ENCODE measurements at regions not wholly inside any gene's neighbourhood (a gene's known extent, or its start where the extent isn't known, plus 50 kb on each side); places are given as distances from the start of the nearest gene placed in this dataset.

- no peak for DNase-seq
- Mint-ChIP-seq H3K4me1 (ENCODE audit: low read depth) (no peaks in the 10 kb centered on the region; the same call in 1 of the 2 replicates), H3K4me3 (no peak overlapping the region), H3K27ac (no peak overlapping the region), H3K9me3 (no peaks in the 10 kb centered on the region), H3K27me3 (ENCODE audit: insufficient read depth) (no peaks in the 10 kb centered on the region; the same call in none of the 2 replicates), H3K36me3 (ENCODE audit: low read depth) (no peaks in the 10 kb centered on the region)
- no peak for TF ChIP-seq CTCF (IDR thresholded peaks at IDR 0.05)
These were observed 176.2 kb upstream of the ST6GAL2 start for GRCh38 chr2:107062173-107062572.

GRCh38 chr2:107062599-107063220, 176.7 kb upstream of the ST6GAL2 start:
- no peaks in the 10 kb centered on the region for H3K9me3 Mint-ChIP-seq
- H3K4me1 Mint-ChIP-seq (ENCODE audit: low read depth): no peaks in the 10 kb centered on the region; the same call in 1 of the 2 replicates
- no peak for TF ChIP-seq CTCF (IDR thresholded peaks at IDR 0.05)
- H3K27ac Mint-ChIP-seq: no peak overlapping the region
- H3K4me3 Mint-ChIP-seq: no peak overlapping the region
- no peak for DNase-seq
- H3K36me3 Mint-ChIP-seq (ENCODE audit: low read depth): no peaks in the 10 kb centered on the region
- H3K27me3 Mint-ChIP-seq (ENCODE audit: insufficient read depth): no peaks in the 10 kb centered on the region; the same call in none of the 2 replicates

- H3K4me3 Mint-ChIP-seq: no peak overlapping the region
These were observed 177.3 kb upstream of the ST6GAL2 start for GRCh38 chr2:107063228-107063627.

GRCh38 chr2:107064750-107065149, 178.8 kb upstream of the ST6GAL2 start:
- no peak for TF ChIP-seq CTCF (IDR thresholded peaks at IDR 0.05)

More at GRCh38 chr2:107063228-107063627, 177.3 kb upstream of the ST6GAL2 start:
- TF ChIP-seq CTCF (IDR thresholded peaks at IDR 0.05): no peak
- H3K9me3 Mint-ChIP-seq: no peaks in the 10 kb centered on the region
- no peaks in the 10 kb centered on the region; the same call in 1 of the 2 replicates for H3K4me1 Mint-ChIP-seq (ENCODE audit: low read depth)
- H3K36me3 Mint-ChIP-seq (ENCODE audit: low read depth): no peaks in the 10 kb centered on the region
- peaks cover 4% of the 10 kb centered on the region; the same call in 1 of the 2 replicates for H3K27me3 Mint-ChIP-seq (ENCODE audit: insufficient read depth)
- no peak for DNase-seq
- no peak overlapping the region for H3K27ac Mint-ChIP-seq

GRCh38 chr2:107068069-107068916, 182.3 kb upstream of the ST6GAL2 start:
- no peak for TF ChIP-seq CTCF (IDR thresholded peaks at IDR 0.05)
- no peak overlapping the region for H3K27ac Mint-ChIP-seq

More at GRCh38 chr2:107064750-107065149, 178.8 kb upstream of the ST6GAL2 start:
- peaks cover 7% of the 10 kb centered on the region for H3K27me3 Mint-ChIP-seq (ENCODE audit: insufficient read depth)
- DNase-seq: peak; percentile 19
- no peak overlapping the region for H3K4me3 Mint-ChIP-seq
- no peaks in the 10 kb centered on the region; the same call in 1 of the 2 replicates for H3K4me1 Mint-ChIP-seq (ENCODE audit: low read depth)
- no peaks in the 10 kb centered on the region for H3K36me3 Mint-ChIP-seq (ENCODE audit: low read depth)
- H3K9me3 Mint-ChIP-seq: no peaks in the 10 kb centered on the region
- H3K27ac Mint-ChIP-seq: no peak overlapping the region

More at GRCh38 chr2:107068069-107068916, 182.3 kb upstream of the ST6GAL2 start:
- no peaks in the 10 kb centered on the region for H3K36me3 Mint-ChIP-seq (ENCODE audit: low read depth)
- H3K4me3 Mint-ChIP-seq: no peak overlapping the region
- H3K27me3 Mint-ChIP-seq (ENCODE audit: insufficient read depth): peaks cover 7% of the 10 kb centered on the region
- H3K4me1 Mint-ChIP-seq (ENCODE audit: low read depth): peaks cover 8% of the 10 kb centered on the region
- no peaks in the 10 kb centered on the region for H3K9me3 Mint-ChIP-seq
- DNase-seq: no peak

Data from HFFc6 (cell line).